Prostate gland (tissue), 2 donors: ENCODE measurements at regions not wholly inside any gene's neighbourhood (a gene's known extent, or its start where the extent isn't known, plus 50 kb on each side); places are given as distances from the start of the nearest gene placed in this dataset.

ENCODE experiments used
- DNase-seq: peaks from one replicate; pipeline ENCODE4 v3.0.0-alpha.2; 2019; ENCODE audit warnings: low spot score
- H3K27ac ChIP-seq, 2 donors: fragments of 200-600 bp; sonication (generic); 2 replicates each; pipeline ENCODE4 v1.5.1; 2017 to 2019
- H3K27me3 ChIP-seq: fragments of 200-600 bp; sonication (generic); replicated peaks from 2 replicates; pipeline ENCODE4 v1.5.1; 2019; ENCODE audit not compliant: insufficient read depth
- H3K36me3 ChIP-seq, 2 donors: fragments of 200-600 bp; sonication (generic); 1 replicate in 1 of 2; 2 replicates in 1 of 2; pipeline versions ENCODE4 v1.5.1 to v1.8.1; 2017 to 2019
- H3K4me1 ChIP-seq: fragments of 200-600 bp; sonication (generic); replicated peaks from 2 replicates; pipeline ENCODE4 v1.5.1; 2019
- H3K4me3 ChIP-seq, 2 donors: fragments of 200-600 bp; sonication (generic); 2 replicates each; pipeline ENCODE4 v1.5.1; 2017 to 2019
- H3K9me3 ChIP-seq: fragments of 200-600 bp; sonication (generic); 2 replicates; pipeline ENCODE4 v1.5.1; 2017
- POLR2A ChIP-seq: fragments of 450-650 bp; IDR thresholded peaks from one replicate; pipeline ENCODE4 v1.6.1; 2016; ENCODE audit warnings: antibody characterized with exemption, mild to moderate bottlenecking
- POLR2AphosphoS5 ChIP-seq: sonication (generic); formaldehyde crosslinking; IDR thresholded peaks from one replicate; pipeline ENCODE4 v1.6.1; 2017; ENCODE audit warnings: antibody characterized with exemption
- WGBS: methylation state at CpG from one replicate; pipeline ENCODE4 v1.1.5; 2018; 5-methylcytosine and 5-hydroxymethylcytosine counted together
- intact Hi-C: fragments of 100-400 bp; cut with DNase I; formaldehyde crosslinking; loops from one replicate; pipeline ENCODE4 v1.14.2; 2022
- TF ChIP-seq, protein P1 (sequence below), 4 experiments: fragments of 200-600 bp in 2 of 4; fragments of 450-650 bp in 2 of 4; sonication (generic) in 2 of 4; IDR thresholded peaks; 1 replicate in 3 of 4; 2 replicates in 1 of 4; pipeline ENCODE4 v1.5.1; 2016 to 2019; ENCODE audit warnings: antibody characterized with exemption in 4 of 4, mild to moderate bottlenecking in 2 of 4, moderate library complexity in 2 of 4

DNA sequence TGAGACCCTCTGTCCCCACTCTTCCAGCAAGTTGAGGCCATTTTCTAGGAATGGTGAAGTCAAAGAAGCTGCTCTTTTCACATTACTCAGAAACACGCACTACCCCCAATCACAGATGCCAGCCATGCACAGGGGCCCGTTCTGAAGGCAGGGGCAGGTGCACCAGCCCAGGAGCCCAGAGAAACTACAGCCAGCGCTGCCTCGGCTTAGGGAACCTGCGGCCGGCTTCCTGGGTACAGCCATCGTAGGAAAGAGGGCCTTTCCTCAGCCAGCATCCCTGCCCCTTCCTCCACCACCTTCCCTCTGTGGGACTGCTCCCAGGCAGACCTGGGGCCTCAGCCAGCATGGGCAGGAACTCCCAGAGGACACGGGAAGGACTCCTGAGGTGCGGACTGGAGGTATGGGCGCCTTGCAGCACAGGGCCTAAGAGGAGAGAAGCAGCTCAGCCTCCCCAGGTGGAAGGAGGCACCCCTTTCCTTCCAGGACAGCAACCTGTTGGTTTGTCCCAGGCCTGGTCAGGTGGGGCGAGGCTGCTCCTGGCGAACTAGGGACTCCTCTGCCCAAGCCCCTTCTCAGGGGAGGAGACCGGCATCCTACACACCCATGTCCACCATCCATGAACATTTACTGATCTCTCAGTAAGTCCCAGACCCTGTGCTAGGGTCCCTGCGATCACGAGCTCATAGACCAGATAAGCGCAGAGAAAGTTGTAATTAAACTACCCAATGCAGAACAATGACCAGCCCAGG, 99.0 kb upstream of the ID2 start:
- DNase-seq = no peak
- Histone ChIP-seq H3K4me3 (peak overlapping the region in 1 of 2 donors; percentile 15), H3K9me3 (no peaks in the 10 kb centered on the region), H3K27ac (peak overlapping the region; percentile 60 to 69), H3K36me3 (no peaks in the 10 kb centered on the region), H3K4me1 (peaks cover 5% of the 10 kb centered on the region), H3K27me3 (no peaks in the 10 kb centered on the region)
- WGBS = 90% methylated on average over 16 of the region's 16 CpGs
- TF ChIP-seq POLR2AphosphoS5 = no peak
- TF ChIP-seq, protein P1, sequence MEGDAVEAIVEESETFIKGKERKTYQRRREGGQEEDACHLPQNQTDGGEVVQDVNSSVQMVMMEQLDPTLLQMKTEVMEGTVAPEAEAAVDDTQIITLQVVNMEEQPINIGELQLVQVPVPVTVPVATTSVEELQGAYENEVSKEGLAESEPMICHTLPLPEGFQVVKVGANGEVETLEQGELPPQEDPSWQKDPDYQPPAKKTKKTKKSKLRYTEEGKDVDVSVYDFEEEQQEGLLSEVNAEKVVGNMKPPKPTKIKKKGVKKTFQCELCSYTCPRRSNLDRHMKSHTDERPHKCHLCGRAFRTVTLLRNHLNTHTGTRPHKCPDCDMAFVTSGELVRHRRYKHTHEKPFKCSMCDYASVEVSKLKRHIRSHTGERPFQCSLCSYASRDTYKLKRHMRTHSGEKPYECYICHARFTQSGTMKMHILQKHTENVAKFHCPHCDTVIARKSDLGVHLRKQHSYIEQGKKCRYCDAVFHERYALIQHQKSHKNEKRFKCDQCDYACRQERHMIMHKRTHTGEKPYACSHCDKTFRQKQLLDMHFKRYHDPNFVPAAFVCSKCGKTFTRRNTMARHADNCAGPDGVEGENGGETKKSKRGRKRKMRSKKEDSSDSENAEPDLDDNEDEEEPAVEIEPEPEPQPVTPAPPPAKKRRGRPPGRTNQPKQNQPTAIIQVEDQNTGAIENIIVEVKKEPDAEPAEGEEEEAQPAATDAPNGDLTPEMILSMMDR (IDR thresholded peaks at IDR 0.05) = no peak
- no peak for TF ChIP-seq POLR2A
- intact Hi-C loops = loop anchor here (2.0 kb wide), 1 partner anchor 94 kb away; no protein-coding TSS in a partner anchor

DNA sequence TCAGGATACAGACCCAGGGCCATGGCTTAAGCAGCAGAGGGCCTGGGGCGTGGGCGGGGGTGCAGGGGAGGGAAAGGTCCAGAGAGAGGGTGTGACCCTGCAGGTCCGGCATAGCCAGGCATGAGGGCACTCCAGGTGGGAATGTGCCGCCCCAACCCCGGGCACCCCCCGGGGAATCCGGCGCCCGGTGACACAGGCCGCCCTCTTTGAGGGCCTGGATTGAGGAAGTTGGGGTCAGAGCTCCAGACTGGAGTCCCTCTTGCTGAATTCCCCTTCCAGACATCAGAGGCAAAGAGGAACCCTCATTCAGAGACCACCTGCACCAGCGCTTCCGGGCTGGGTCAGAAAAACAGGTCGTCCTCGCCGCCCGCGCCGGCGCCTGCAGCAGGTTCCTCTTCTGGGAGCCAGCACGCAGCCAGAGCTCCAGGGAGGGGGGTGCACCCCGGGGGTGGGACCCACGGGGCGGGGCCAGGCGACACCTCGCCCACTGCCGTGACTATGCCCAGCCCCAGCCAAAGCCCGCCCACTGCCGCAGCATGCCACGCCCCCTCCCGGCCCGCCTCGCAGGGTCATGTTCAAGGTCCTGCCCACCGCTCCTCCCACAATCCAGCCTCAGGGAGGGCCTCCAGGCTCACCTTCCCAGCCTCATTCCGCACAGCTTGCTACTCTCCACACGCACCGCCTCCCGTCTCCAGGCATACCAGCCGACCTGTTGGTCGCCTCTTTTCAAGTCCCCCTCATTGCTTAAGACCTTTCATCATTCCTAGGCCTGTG, 98.3 kb upstream of the ID2 start:
- peak overlapping the region in 1 of 2 donors; percentile 15 for H3K4me3 ChIP-seq
- no peaks in the 10 kb centered on the region for H3K27me3 ChIP-seq
- H3K4me1 ChIP-seq = peaks cover 5% of the 10 kb centered on the region
- intact Hi-C loops = loop anchor here (2.0 kb wide), 1 partner anchor 93 kb away; no protein-coding TSS in a partner anchor
- TF ChIP-seq POLR2A (peak; percentile 74), POLR2AphosphoS5 (peak; percentile 84)
- TF ChIP-seq, protein P1 (IDR thresholded peaks at IDR 0.05) = peak in 2 of 4 experiments; percentile 27 to 33
- no peaks in the 10 kb centered on the region for H3K36me3 ChIP-seq
- peak; percentile 97 for DNase-seq
- peak overlapping the region; percentile 60 to 69 for H3K27ac ChIP-seq
- no peaks in the 10 kb centered on the region for H3K9me3 ChIP-seq
- 32% methylated on average over 30 of the region's 39 CpGs for WGBS

DNA sequence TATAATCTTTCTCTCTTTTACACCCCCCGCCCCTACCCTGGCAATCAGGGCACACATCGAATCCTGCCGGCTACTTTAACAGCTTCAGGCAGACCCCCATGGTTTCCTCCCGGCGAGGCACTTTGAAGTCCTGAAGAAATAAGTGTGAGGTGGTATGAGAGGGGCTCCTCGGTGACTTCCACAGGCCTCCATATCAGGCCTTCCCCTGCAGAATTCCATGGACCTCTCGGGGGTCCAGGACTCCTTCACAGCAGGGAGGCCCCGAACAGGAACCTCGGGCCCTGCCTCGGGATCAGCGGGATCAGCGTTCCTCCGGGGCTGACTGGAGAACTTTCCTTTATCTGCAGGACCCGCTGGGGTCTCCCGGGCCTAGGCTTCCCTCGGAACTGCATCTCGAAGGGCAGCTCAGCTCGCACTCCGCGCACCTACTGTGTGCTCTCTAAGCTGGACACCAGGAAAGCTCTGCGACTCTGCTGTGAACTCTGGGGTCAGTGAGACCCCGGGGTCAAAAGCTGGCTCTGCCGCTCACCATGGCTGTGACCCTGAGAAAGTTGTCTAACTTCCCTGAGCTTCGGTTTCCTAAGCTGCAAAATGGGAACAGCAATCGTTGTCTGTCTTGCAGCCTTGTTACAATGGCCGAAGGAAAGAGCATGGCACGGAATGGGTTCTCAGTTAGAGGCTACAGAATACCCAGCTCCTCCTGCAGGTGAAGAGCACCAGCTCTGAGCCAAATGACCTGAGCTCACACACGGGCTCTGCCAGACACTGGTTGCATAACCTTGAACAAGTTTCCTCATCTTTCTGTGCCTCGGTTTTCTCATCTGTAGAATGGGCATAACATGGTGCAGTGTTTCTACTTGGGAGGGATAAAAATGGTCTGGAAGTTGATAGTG, 97.4 kb upstream of the ID2 start:
- no peaks in the 10 kb centered on the region for H3K9me3 ChIP-seq
- intact Hi-C loops = no loop called here
- no peaks in the 10 kb centered on the region for H3K36me3 ChIP-seq
- WGBS = 71% methylated on average over 29 of the region's 29 CpGs
- H3K4me1 ChIP-seq = peaks cover 5% of the 10 kb centered on the region
- H3K4me3 ChIP-seq = no peak overlapping the region
- TF ChIP-seq POLR2AphosphoS5 (no peak), POLR2A (no peak)
- TF ChIP-seq, protein P1 (IDR thresholded peaks at IDR 0.05) = no peak
- DNase-seq = no peak
- H3K27me3 ChIP-seq = no peaks in the 10 kb centered on the region
- peak overlapping the region; percentile 10 to 33 for H3K27ac ChIP-seq

DNA sequence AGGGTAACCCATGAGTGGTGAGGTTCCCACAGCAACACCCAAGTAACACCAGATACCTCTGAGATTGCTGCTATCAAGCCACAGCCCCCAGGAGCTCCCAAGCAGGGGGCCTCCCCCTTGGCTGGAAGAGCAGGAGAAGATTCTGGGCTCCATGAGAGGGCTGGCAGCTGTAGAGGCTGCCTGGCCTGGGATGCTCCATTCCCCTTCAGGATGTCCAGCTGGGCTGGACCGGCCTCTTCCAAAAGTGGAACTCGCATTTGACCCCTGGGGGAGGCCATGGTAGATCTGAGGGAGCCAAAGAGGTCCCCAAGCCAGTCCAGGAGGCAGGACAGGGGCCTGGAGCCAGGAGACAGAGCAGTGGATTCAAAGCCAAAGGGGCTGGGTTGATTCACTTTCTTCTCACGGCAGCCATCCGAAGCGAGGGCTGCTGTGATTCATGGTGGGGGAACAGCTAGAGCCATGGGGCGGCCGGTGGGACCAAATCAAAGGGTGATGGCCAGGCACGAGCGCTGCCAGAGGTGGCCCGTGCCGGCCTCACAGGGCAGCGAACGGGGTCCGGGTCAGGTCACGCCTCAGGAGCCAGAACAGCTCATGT, 95.3 kb upstream of the ID2 start:
- H3K27ac ChIP-seq = no peak overlapping the region
- intact Hi-C loops = no loop called here
- WGBS = 86% methylated on average over 15 of the region's 15 CpGs
- peaks cover 5% of the 10 kb centered on the region for H3K4me1 ChIP-seq
- TF ChIP-seq POLR2A = no peak
- TF ChIP-seq, protein P1 (IDR thresholded peaks at IDR 0.05) = no peak
- no peak for TF ChIP-seq POLR2AphosphoS5
- no peak for DNase-seq
- no peaks in the 10 kb centered on the region for H3K36me3 ChIP-seq
- H3K27me3 ChIP-seq = no peaks in the 10 kb centered on the region
- no peak overlapping the region for H3K4me3 ChIP-seq
- no peaks in the 10 kb centered on the region for H3K9me3 ChIP-seq
